HL-60 (cell line): ENCODE measurements at regions not wholly inside any gene's neighbourhood (a gene's known extent, or its start where the extent isn't known, plus 50 kb on each side); places are given as distances from the start of the nearest gene placed in this dataset.

Source experiments
- CTCF ChIP-seq: IDR thresholded peaks from one replicate; pipeline ENCODE4 v1.5.1; 2011; ENCODE audit warnings: low read length, control low read depth, inconsistent platforms; ENCODE audit not compliant: insufficient read depth
- GABPA ChIP-seq: IDR thresholded peaks from 2 replicates; pipeline ENCODE4 v1.6.1; 2012; ENCODE audit warnings: low read depth
- POLR2AphosphoS5 ChIP-seq: IDR thresholded peaks from 2 replicates; pipeline ENCODE4 v1.6.1; 2012; ENCODE audit warnings: low read depth
- SPI1 ChIP-seq: IDR thresholded peaks from 2 replicates; pipeline ENCODE4 v1.6.1; 2012; ENCODE audit warnings: low read depth, mild to moderate bottlenecking, borderline replicate concordance
- TF ChIP-seq, protein P1 (sequence below): IDR thresholded peaks from 2 replicates; pipeline ENCODE4 v1.6.1; 2012; ENCODE audit warnings: low read depth; ENCODE audit not compliant: insufficient replicate concordance

DNA sequence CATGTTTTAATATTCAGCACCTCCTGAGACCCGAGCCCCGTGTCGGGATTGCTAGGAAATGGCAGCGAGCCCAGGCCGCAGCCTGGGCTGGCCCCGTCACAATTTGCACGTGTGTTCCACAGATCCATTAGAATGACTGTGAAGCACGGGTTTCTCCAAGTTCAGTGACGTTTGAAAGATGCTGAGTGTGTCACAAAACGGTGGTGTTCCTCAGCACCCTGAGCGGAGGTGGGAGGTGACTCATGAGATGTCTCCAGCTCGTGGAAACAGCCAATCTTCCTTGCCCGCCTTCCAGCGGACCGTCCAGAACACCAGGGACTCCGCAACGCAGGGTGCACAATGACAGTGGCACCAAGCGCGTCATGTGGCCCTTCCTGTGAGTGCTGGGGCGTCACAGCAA, 412.8 kb downstream of the IRX2 start:
- no peak for TF ChIP-seq CTCF
- no peak for TF ChIP-seq POLR2AphosphoS5
- TF ChIP-seq, protein P1, sequence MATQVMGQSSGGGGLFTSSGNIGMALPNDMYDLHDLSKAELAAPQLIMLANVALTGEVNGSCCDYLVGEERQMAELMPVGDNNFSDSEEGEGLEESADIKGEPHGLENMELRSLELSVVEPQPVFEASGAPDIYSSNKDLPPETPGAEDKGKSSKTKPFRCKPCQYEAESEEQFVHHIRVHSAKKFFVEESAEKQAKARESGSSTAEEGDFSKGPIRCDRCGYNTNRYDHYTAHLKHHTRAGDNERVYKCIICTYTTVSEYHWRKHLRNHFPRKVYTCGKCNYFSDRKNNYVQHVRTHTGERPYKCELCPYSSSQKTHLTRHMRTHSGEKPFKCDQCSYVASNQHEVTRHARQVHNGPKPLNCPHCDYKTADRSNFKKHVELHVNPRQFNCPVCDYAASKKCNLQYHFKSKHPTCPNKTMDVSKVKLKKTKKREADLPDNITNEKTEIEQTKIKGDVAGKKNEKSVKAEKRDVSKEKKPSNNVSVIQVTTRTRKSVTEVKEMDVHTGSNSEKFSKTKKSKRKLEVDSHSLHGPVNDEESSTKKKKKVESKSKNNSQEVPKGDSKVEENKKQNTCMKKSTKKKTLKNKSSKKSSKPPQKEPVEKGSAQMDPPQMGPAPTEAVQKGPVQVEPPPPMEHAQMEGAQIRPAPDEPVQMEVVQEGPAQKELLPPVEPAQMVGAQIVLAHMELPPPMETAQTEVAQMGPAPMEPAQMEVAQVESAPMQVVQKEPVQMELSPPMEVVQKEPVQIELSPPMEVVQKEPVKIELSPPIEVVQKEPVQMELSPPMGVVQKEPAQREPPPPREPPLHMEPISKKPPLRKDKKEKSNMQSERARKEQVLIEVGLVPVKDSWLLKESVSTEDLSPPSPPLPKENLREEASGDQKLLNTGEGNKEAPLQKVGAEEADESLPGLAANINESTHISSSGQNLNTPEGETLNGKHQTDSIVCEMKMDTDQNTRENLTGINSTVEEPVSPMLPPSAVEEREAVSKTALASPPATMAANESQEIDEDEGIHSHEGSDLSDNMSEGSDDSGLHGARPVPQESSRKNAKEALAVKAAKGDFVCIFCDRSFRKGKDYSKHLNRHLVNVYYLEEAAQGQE: no peak
- TF ChIP-seq GABPA: no peak
- no peak for TF ChIP-seq SPI1
